ENCODE measurements at regions not wholly inside any gene's neighbourhood (a gene's known extent, or its start where the extent isn't known, plus 50 kb on each side); places are given as distances from the start of the nearest gene placed in this dataset.

- DNase-seq: no peak
Measured at GRCh38 chr4:59086410-59086809, 1976.2 kb upstream of the IGFBP7 start.

GRCh38 chr4:59091146-59092142 lies 1981.3 kb upstream of the IGFBP7 start:
- no peak for DNase-seq

GRCh38 chr4:59094505-59094904 lies 1984.3 kb upstream of the IGFBP7 start:
- no peak for DNase-seq

GRCh38 chr4:59102311-59102710 lies 1992.1 kb upstream of the IGFBP7 start:
- no peak for DNase-seq

GRCh38 chr4:59120287-59120814 lies 2010.2 kb upstream of the IGFBP7 start:
- DNase-seq: no peak

- DNase-seq: no peak
Measured at GRCh38 chr4:59122626-59123025, 2012.4 kb upstream of the IGFBP7 start.

GRCh38 chr4:59126159-59126558 lies 2016.0 kb upstream of the IGFBP7 start:
- DNase-seq: no peak

- DNase-seq: no peak
Measured at GRCh38 chr4:59127006-59127405, 2016.8 kb upstream of the IGFBP7 start.

GRCh38 chr4:59127743-59128142 lies 2017.6 kb upstream of the IGFBP7 start:
- DNase-seq: no peak

GRCh38 chr4:59135248-59135985 lies 2025.2 kb upstream of the IGFBP7 start:
- no peak for DNase-seq

- no peak for DNase-seq
Measured at GRCh38 chr4:59161249-59161648, 2038.9 kb upstream of the ADGRL3 start.

- DNase-seq: no peak
Measured at GRCh38 chr4:59175617-59176016, 2024.5 kb upstream of the ADGRL3 start.

- no peak for DNase-seq
Measured at GRCh38 chr4:59179372-59179771, 2020.8 kb upstream of the ADGRL3 start.

GRCh38 chr4:59180161-59180560 lies 2020.0 kb upstream of the ADGRL3 start:
- DNase-seq: no peak

GRCh38 chr4:59180969-59181368 lies 2019.2 kb upstream of the ADGRL3 start:
- DNase-seq: no peak

- no peak for DNase-seq
Measured at GRCh38 chr4:59195839-59196238, 2004.3 kb upstream of the ADGRL3 start.

- DNase-seq: no peak
Measured at GRCh38 chr4:59200992-59201391, 1999.1 kb upstream of the ADGRL3 start.

GRCh38 chr4:59217910-59218631 lies 1982.1 kb upstream of the ADGRL3 start:
- DNase-seq: no peak

GRCh38 chr4:59222221-59222620 lies 1977.9 kb upstream of the ADGRL3 start:
- no peak for DNase-seq

GRCh38 chr4:59223292-59223941 lies 1976.7 kb upstream of the ADGRL3 start:
- no peak for DNase-seq

- DNase-seq: no peak
Measured at GRCh38 chr4:59238212-59238611, 1961.9 kb upstream of the ADGRL3 start.

- DNase-seq: no peak
Measured at GRCh38 chr4:59240011-59240410, 1960.1 kb upstream of the ADGRL3 start.
